NT2/D1 (cell line): ENCODE measurements at regions not wholly inside any gene's neighbourhood (a gene's known extent, or its start where the extent isn't known, plus 50 kb on each side); places are given as distances from the start of the nearest gene placed in this dataset.

Source experiments
- DNase-seq: peaks from one replicate; pipeline ENCODE4 v3.0.0-alpha.2; 2011; ENCODE audit warnings: low read depth, low spot score
- H3K27me3 ChIP-seq: 2 replicates; pipeline ENCODE4 v1.6.0; 2011; ENCODE audit warnings: mild to moderate bottlenecking; ENCODE audit not compliant: insufficient read length, insufficient read depth
- H3K36me3 ChIP-seq: 2 replicates; pipeline ENCODE4 v1.6.1; 2011; ENCODE audit warnings: mild to moderate bottlenecking, low read length, mixed read lengths; ENCODE audit not compliant: insufficient read depth, insufficient read length
- H3K4me1 ChIP-seq: 2 replicates; pipeline ENCODE4 v1.5.1; 2011; ENCODE audit not compliant: insufficient read depth, insufficient read length
- H3K4me3 ChIP-seq: 2 replicates; pipeline ENCODE4 v1.5.1; 2011; ENCODE audit warnings: low read depth; ENCODE audit not compliant: insufficient read length
- H3K9ac ChIP-seq: 2 replicates; pipeline ENCODE4 v1.6.0; 2011; ENCODE audit warnings: low read depth; ENCODE audit not compliant: insufficient read length
- H3K9me3 ChIP-seq: 2 replicates; pipeline ENCODE4 v1.5.1; 2011; ENCODE audit warnings: mild to moderate bottlenecking, low read length; ENCODE audit not compliant: insufficient read depth
- SUZ12 ChIP-seq: IDR thresholded peaks from 2 replicates; pipeline ENCODE4 v1.6.1; 2011; ENCODE audit not compliant: insufficient read length, insufficient read depth; ENCODE audit errors: extremely low read depth
- YY1 ChIP-seq: IDR thresholded peaks from 2 replicates; pipeline ENCODE4 v1.6.1; 2011; ENCODE audit not compliant: insufficient read length, insufficient read depth
- ZNF274 ChIP-seq: IDR thresholded peaks from 2 replicates; pipeline ENCODE4 v1.6.1; 2011; ENCODE audit warnings: mild to moderate bottlenecking, low read depth, low read length

GRCh38 chr18:76307293-76307690 is 187.8 kb downstream of the ZNF516 start:
- Histone ChIP-seq H3K4me1 (no peaks in the 10 kb centered on the region), H3K9me3 (no peaks in the 10 kb centered on the region), H3K9ac (no peak overlapping the region), H3K4me3 (no peak overlapping the region), H3K27me3 (no peaks in the 10 kb centered on the region), H3K36me3 (no peaks in the 10 kb centered on the region)
- TF ChIP-seq SUZ12 (no peak), YY1 (no peak), ZNF274 (no peak)
- DNase-seq = no peak

GRCh38 chr18:76306685-76307292 is 188.3 kb downstream of the ZNF516 start:
- H3K9ac ChIP-seq = no peak overlapping the region
- H3K4me3 ChIP-seq = no peak overlapping the region
- H3K9me3 ChIP-seq = no peaks in the 10 kb centered on the region
- DNase-seq = no peak
- no peaks in the 10 kb centered on the region for H3K27me3 ChIP-seq
- H3K36me3 ChIP-seq = no peaks in the 10 kb centered on the region
- no peaks in the 10 kb centered on the region for H3K4me1 ChIP-seq
- TF ChIP-seq SUZ12 (no peak), ZNF274 (no peak), YY1 (no peak)

GRCh38 chr18:76285866-76286265 is 209.2 kb downstream of the ZNF516 start:
- H3K4me3 ChIP-seq = no peak overlapping the region
- TF ChIP-seq SUZ12 (no peak), ZNF274 (no peak), YY1 (no peak)
- no peaks in the 10 kb centered on the region for H3K36me3 ChIP-seq
- H3K4me1 ChIP-seq = no peaks in the 10 kb centered on the region
- no peaks in the 10 kb centered on the region for H3K27me3 ChIP-seq
- H3K9ac ChIP-seq = no peak overlapping the region
- H3K9me3 ChIP-seq = no peaks in the 10 kb centered on the region; the same call in 1 of the 2 replicates
- DNase-seq = no peak

- Histone ChIP-seq H3K9ac (no peak overlapping the region), H3K36me3 (no peaks in the 10 kb centered on the region), H3K4me3 (no peak overlapping the region), H3K4me1 (no peaks in the 10 kb centered on the region), H3K27me3 (no peaks in the 10 kb centered on the region), H3K9me3 (no peaks in the 10 kb centered on the region; the same call in 1 of the 2 replicates)
- no peak for DNase-seq
- TF ChIP-seq ZNF274 (no peak), YY1 (no peak), SUZ12 (no peak)
Observed at GRCh38 chr18:76281565-76281964, 213.5 kb downstream of the ZNF516 start.

- H3K27me3 ChIP-seq = peaks cover 9% of the 10 kb centered on the region
- no peaks in the 10 kb centered on the region; the same call in 1 of the 2 replicates for H3K9me3 ChIP-seq
- H3K4me3 ChIP-seq = no peak overlapping the region
- no peak for DNase-seq
- H3K4me1 ChIP-seq = no peaks in the 10 kb centered on the region
- TF ChIP-seq YY1 (no peak), ZNF274 (no peak), SUZ12 (no peak)
- H3K36me3 ChIP-seq = no peaks in the 10 kb centered on the region
- no peak overlapping the region for H3K9ac ChIP-seq
Observed at GRCh38 chr18:76277801-76278200, 217.2 kb downstream of the ZNF516 start.

GRCh38 chr18:76275727-76276313 is 219.2 kb downstream of the ZNF516 start:
- Histone ChIP-seq H3K9me3 (no peaks in the 10 kb centered on the region), H3K27me3 (peaks cover 9% of the 10 kb centered on the region), H3K9ac (no peak overlapping the region), H3K36me3 (no peaks in the 10 kb centered on the region), H3K4me3 (no peak overlapping the region), H3K4me1 (no peaks in the 10 kb centered on the region)
- TF ChIP-seq SUZ12 = no peak
- no peak for TF ChIP-seq ZNF274
- DNase-seq = no peak

- H3K36me3 ChIP-seq = no peaks in the 10 kb centered on the region
- TF ChIP-seq YY1 = no peak
- H3K9ac ChIP-seq = no peak overlapping the region
- no peak overlapping the region for H3K4me3 ChIP-seq
- H3K9me3 ChIP-seq = no peaks in the 10 kb centered on the region
- DNase-seq = no peak
- no peaks in the 10 kb centered on the region for H3K4me1 ChIP-seq
- peaks cover 9% of the 10 kb centered on the region for H3K27me3 ChIP-seq
Observed at GRCh38 chr18:76274468-76275289, 220.4 kb downstream of the ZNF516 start.
